ENCODE measurements at regions not wholly inside any gene's neighbourhood (a gene's known extent, or its start where the extent isn't known, plus 50 kb on each side); places are given as distances from the start of the nearest gene placed in this dataset.
"Not testable (repeated sequence)": the region's sequence is repeated elsewhere in the genome, so short reads cannot be mapped to it uniquely, and the experiment has no call there.

DNA sequence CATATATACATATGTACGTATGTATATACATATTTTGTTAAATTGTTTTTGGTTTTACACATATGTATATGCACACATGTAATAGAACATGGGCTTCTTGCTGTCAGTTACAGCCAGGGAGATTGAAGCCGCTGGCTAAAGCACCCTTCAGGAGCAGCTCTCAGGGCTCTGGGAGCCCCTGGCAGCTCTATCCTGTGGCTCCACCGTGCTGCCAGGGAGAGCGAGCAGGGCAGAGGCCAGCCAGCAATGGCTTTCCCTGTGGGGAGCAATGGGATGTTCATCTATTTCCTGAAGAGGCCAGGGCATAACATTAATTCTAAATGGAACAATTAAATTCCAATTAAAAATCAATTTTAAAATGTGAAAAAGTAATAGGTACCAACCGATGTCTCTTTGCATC is 102.9 kb downstream of the PSMG1 start:
- DNase-seq, result no peak

DNA sequence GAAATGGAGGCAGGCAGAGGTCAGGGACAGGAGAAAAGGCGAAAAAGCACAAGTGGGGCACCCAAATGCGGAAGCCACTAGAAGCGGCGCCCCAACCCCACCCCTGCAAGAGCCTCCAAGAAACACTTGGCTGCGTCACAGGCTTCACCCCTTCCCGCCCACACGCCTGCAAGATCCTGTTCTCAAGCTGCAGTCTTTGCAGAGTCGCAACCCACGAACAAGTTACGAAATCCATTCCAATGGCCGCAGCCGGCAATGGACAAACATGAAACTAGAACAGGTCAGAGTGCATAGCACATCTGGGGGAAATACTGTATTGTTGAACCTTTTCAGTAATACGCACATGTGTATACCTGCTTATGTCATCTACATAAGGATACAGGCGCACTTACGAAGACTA is 103.6 kb downstream of the PSMG1 start:
- no peak for DNase-seq

DNA sequence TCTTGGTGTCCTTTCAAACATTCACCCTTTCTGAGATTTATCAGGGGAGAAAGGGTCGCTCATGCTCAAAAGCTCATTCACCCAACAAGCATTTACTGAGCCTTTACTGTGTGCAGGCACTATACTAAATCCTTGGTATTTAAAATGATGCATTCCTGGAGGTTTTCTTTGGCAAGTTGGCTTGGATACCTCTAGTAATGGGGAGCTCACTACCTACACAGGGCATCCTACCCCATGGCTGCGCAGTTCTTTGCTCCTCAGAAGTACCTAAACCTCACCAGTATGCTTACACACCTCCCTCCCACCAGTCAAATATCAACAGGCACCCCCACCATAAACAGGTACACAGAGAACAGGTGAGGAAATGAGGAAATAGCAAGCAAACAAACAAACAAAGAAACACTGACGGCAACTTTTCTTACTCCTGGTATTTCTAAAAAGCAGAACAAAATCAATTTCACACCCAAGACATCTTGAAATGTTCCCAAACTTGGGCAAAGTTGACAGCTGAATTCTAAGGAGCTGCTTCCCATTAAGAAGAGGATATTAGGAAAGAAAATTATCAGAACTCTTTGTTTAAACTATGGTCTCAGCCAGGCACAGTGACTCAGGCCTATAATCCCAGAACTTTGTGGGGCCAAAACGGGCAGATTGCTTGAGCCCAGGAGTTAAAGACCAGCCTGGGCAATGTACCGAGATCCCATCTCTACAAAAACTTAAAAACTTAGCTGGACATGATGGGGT is 104.8 kb downstream of the PSMG1 start:
- no peak for DNase-seq

DNA sequence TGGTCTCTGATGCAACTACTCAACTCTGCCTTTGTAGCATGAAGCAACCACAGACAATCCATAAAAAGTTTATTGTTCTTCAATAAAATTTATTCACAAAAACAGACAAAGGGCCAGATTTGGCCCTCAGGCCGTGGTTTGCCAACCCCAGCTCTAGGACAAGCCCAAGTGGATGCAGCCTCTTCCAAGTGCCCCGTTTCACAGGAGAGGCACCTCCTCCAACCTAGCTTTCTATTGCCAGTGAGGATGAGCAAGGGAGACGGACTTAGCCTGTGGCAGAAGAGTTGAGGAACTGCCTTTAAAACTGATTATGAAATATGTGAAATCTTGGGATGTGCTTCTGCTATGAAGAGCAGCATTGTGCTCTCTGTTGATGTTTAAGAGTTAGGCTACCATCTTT is 105.4 kb downstream of the PSMG1 start:
- DNase-seq, result no peak

DNA sequence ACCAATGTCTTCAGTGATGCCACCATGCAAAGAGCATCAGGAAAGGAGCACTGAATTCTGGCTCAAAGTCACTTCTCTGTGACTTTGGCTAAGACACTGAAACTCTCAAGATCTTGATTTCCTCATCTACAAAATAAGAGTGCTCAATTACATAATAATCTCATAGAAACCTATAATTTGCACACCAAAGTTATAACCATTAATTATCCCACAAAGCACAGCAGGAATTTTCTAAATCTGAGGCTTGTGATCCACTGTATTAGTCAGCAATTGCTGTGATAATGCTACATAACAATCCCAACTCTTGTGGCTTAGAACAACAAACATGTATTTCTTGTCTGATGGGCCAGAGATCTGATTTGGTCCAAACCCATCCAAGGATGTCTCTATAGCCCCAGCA is 108.7 kb downstream of the PSMG1 start:
- no peak for DNase-seq

DNA sequence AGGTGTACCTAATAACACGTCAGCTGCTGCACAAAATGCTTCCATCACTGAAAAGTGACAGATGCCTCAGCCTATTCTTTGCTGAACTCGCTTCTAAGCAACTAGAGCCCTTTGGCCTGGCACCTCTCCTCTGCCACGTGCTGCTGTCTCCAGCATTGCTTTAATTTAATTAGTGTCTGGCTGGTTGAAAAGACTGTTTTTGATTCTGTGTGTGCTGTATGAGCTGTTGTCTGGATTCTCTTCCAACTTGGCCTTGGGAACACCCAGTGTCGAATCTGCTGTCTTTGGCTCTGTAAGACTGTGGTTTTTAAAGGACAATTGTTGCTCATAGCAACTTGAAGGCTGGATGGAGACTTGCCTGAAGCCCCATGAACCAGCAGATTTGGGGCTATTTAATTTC is 109.5 kb downstream of the PSMG1 start:
- DNase-seq, result no peak

DNA sequence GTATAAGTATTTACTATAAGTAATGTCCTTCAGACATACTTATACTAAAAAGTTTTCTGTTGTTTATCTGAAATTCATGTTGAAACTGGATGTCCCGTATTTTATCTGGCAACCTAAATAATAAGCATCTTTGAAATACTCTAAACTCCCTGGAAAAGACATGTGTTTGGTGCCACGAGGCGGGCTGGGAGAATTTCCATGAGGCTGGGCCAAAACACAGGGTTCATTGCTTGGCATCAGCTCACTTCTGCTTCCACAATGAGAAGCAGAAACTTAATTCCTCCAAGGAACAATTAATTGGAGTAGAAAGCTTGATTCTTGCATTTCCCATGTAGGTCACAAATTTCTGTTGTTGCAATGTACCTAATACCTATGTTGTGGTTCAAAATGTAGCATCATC is 110.2 kb downstream of the PSMG1 start:
- DNase-seq, result no peak

DNA sequence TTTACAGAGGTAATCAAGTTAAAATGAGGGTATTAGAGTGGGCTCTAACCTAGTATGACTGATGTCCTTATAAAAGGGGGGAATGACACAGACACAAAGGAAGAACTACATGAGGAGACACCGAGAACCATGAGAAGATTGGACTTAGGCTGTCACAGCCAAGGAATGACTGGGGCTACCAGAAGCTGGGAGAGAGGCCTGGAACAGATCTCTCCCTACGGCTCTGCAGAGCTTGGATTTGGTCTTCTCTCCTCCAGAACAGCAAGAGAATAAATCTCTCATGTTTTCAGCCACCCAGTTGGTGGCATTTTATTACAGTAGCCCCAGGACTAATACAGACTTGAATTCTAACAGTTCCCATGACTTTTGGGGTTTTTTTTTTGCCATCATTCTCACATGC is 110.8 kb downstream of the PSMG1 start:
- no peak for DNase-seq

DNA sequence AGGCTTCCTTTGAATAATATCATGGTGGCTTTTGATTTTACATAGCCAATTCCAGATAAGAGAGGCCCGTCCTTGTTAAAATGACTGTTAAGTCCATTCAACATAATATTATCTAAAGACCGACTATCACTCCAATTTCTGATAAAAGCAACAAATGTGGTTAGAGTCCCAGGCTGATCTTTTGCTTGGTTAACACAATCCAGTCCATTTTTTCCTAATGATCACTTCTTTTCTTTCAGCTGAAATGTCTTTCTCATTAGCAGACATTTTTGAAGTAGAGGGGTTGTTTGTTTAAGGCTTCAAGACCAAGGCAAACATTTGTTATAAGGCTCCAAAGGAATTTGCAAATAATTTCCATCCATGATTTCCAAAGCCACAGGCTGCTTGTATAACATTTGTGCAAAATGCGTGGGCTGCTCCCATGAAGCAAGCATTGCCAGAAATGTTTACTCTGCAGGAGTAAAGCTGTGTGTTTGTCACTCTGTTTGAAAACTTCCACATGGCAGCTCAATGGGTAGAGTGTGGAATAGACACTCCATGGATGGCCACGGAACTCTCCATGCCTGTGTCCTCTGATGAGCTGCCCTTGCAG is 111.5 kb downstream of the PSMG1 start:
- DNase-seq, result no peak

DNA sequence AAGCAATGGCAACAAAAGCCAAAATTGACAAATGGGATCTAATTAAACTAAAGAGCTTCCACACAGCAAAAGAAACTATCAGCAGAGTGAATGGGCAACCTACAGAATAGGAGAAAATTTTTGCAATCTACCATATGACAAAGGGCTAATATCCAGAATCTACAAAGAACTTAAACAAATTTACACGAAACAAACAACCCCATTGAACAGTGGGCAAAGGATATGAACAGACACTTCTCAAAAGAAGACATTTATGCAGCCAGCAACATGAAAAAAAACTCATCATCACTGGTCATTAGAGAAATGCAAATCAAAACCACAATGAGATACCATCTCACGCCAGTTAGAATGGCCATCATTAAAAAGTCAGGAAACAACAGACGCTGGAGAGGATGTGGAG is 113.4 kb downstream of the PSMG1 start:
- not testable (repeated sequence) for DNase-seq

DNA sequence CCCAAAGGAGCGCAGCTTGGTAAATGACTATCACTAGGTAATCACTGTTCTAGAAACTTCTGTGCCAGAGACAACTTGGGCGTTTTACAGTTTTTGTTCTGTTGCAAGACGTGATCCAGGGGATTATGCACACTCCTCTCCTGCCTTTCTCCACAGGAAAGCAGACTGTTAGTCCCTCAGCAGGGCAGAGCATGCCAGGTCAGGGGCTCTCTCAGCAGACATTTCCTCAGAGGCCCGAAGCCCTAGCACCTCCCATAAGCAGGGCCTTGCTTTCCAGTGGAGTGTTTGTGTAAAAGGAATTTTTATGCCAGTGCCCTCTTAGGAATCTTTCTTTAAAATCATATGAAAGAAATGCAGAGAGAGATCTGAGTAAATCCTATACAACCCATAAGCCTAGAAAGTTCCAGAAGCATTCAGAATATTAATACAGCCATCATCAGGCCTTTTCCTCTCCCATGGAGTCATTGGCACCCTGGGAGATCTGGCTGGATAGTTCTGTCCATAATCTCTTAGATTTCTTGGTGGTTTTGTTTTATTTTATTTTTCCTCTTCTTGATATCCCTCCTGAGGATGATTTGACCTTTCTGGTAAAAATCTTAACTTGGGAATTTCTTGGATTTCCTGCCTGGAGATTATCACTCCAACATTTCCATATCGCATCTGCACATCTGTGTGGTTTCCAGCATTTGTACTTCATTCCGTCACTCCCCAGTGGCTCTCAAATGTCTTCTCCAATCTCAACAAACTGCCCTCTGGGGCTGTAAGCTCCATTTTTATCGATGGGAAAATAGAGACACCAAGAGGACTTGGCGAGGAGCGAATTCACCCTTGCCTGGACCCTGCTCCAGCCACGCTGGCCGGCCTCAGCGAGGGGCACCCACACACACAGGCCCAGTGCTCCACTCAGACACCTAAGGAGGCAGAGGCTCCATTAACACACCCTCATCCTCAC is 116.1 kb downstream of the PSMG1 start:
- DNase-seq, result no peak

DNA sequence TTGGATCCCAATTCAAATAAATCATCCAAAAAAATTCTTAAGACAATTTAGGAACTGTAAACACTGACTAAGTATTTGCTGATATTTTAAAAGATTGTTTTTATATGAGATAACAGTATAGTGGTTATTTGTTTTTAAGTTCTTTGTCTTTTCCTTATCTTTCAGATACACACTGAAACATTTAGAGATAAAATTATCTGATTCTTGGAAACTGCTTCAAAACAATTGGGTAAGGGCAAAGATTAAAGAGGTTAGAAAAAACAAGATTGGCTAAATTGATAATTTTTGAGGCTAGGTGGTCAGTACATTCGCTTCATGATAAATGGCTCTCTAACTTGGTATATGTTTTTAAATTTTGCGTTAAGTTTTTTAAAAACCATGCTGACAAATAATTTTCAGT is 117.3 kb downstream of the PSMG1 start:
- no peak for DNase-seq

DNA sequence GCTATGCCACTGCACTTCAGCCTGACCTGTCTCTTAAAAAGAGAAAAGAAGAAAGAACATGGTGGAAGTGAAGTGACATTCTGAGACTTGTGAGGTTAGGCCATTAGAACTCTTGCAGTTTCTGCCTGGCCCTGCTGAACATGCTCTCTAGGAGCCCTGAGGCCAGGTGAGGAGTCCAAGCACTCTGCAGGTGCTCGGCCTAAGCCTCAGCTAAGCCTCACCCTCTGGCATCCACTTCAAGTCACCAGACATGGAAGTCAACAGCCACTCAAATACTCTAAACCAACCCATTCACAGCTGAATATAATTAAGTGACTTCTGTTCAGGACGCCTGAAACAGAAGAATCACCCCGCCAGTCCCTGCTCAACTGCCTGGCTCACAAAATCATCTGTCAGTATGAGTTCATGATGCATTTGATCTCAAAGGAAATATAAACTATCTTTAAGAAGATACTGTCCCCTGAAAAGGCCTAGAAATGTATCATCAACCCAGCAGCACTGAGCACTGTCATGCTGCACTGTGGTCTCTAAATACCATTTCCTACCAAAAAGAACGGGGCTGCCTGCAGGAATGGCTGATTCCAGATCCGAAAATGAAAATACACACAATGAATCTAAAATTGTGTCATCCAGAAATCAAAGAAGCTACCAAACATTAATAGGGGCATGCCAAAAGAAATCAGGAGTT is 118.8 kb downstream of the PSMG1 start:
- no peak for DNase-seq

DNA sequence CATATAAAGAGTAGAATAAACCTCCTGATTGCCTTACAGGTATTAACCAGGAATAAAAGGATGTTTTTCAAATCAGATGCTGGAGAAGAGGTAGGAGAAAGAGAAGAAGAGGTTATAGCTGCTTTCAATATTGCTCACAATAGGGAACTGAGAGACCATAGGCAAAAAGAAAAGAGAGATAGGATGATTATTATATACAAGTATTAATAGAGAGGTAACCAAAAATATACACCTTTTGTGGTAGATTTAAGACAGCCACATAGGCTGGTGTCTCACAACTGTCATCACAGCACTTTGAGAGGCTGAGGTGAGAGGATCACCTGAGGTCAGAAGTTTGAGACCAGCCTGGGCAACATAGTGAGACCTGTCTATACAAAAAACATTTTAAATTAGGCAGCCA is 119.7 kb downstream of the PSMG1 start:
- no peak for DNase-seq

DNA sequence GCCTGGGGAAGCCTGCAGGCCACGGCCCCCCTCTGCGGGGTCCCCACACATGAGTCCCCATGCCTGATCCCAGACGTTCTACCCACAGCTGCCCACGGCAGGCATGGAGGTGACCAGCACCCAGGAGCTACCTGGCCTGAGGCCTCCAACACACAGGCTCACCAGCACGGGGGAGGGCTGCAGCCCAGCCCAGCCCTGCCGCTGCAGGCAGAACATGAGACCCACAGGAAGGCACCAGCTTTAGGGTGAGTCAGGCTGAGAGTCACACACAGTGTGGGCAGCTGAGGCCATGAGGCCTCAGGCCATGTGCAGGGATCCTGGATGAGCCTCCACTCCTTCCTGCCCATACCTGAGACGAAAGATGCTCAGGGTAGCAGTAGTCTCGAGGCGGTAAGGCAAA is 121.1 kb downstream of the PSMG1 start:
- DNase-seq, result no peak

DNA sequence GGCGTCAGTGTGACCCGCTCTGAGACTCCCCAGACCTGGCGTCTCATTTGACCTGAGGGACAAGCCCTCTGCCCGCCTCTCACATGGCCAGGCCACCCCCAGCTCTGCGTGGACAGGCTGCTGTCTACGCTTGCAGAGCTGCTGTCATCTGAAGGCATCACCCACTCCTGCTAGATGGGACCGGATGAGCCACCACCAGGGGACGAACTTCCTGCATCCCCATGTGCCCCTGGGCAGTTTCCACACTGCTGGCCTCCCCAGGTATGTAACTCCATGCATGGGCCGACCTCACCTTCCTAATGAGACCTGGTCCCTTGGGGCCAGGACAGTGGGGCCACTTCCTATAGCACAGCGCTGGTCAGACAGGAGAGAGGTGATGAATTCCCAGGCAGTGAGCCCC is 121.5 kb downstream of the PSMG1 start:
- DNase-seq, result no peak

DNA sequence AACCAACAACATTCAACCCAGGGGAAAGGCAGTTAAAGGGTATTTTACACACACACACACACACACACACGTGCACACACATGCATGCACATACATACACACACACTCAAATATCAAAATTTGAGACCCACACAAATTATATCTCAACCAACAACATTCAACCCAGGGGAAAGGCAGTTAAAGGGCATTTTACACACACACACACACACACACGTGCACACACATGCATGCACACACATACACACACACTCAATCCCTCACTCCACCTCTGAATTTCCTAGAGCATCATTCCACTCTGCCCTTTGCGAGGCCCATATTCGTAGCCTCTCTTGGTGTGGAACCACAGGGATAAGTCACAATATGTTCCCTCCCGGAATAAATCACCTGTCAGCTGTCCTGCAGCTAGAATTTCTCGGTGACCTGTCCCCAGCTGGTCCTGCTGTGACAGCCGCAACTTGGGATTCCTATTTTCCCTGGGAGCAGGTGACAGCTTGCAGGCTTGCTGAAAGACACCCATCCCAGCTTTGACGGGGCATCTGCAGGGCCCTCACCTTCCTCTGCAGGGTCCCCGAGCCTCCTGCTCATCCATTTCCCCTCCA is 122.7 kb downstream of the PSMG1 start:
- no peak for DNase-seq

DNA sequence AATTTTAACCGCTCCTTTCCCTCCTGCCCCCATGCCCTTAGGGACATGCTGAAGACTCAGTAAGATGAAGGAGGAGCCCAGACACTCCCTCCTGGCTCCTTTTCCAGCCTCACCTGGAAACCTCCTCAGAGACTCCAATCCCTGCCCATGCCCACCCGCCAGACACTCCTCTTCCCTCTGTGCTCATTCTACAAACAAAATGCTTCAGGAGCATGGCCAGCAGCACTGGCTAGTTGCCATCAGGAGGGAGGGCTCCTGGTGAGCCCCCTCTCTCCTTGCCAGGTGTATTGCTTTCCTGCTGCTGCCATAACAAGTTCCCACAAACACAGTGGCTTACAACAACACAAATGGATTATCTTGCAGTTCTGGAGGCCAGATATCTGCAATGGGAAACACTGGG is 126.1 kb downstream of the PSMG1 start:
- no peak for DNase-seq

DNA sequence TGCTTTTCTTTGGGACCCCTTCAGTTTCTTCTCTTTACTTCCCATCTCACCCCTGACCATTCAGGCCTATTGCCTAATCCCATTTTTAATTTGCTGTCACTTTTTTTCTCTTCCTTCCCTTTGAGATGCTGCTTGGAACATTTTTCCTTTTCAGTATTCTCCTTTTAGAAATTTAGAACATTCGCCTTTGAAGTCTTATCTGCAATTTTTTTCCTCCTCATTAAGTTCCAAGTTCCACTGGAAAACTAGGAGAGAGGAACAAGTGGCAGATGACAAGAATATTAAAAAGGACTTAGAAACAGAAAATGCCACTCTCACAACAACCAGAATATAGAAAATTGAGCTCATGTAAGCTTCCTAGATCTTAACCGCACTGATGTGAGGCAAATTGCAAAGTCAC is 126.6 kb downstream of the PSMG1 start:
- no peak for DNase-seq

DNA sequence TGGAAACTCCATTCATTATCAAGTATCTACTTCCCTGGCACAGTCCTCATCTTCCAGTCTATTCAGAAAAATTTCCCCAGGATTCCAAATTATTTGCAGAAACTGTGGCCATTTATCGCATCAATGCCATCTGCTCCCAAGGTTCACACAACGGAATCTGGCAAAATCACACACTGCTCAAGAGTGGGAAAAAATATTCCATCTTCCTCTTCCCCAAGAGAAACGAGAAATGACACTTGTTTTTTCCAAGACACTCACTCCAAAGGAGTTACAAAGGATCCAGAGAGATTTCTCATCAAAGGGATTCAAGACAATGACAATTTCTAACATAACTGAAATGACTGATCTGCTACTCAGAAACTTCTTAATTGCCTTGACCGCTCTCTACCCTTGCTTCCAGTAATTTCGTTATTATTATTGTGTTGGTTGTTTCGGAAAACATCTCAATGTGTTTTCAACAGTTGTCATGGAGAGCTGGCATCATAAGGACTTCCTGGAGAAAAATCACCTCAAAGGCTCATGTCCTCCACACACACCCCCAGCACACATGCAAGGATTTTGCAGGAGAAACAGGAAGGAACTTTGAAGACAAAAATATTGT is 128.0 kb downstream of the PSMG1 start:
- DNase-seq, result no peak

DNA sequence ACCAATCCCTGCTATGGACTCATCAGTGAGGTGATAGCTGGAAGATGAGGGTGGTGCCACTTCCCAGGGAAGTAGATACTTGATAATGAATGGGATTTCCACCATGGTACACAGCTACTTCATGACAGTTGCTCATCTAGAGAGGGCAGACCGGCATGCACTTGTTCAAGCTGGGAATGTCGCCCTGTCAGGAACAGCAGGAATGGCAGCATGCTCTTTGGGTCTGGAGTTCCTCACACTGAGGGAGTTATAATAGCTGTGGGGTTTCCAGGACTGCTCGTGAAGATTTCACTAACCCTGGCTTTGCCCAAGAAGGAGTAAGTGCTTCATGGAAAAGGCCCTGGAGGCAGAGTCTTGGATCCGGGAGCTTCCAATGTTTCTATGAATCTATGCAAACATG is 129.2 kb downstream of the PSMG1 start:
- DNase-seq, result no peak

DNA sequence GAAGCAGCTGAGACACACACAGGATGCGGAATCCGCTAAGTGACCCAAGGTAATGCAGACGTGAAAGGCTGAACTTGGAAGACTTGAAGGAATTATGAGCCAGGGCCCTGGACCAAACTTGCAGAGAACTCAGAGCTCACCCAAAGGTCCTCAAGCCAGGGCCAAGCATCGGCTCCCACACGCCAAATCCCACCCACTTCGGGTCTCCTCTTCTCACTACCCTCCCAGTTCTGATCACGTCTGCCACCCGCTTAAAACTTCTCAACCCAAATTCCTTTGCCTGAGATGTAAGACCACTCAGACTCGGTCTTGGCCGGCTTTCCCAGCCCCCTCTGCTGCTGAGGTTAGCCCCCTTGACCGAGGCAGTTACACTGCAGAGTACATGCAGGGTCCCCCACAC is 130.1 kb downstream of the PSMG1 start:
- DNase-seq, result no peak

DNA sequence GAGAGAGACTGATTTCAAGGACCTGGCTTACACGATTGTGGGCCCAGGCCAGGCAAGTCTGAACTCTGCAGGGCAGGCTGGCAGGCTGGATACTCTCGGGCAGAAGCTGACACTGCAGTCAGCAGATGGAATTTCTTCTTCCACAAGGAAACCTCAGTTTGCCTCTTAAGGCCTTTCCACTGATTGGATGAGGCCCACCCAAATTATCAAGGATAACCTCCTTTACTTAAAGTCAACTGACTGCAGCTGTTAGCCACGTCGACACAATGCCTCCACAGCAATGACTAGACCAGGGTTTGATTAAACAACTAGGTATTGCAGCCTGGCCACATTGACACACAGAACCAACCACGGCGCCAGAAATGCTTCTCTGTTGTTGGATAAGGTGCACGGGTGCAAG is 130.5 kb downstream of the PSMG1 start:
- DNase-seq, result no peak

All from activated CD4-positive, alpha-beta T cell treated with anti-CD3 and anti-CD28 coated beads for 4 hours (primary cell).